A549 (cell line): ENCODE measurements at regions not wholly inside any gene's neighbourhood (a gene's known extent, or its start where the extent isn't known, plus 50 kb on each side); places are given as distances from the start of the nearest gene placed in this dataset.

Source experiments
- ATAC-seq, 2 experiments: fragments of 200-7000 bp in 1 of 2; fragments of >200 bp in 1 of 2; cut with Nextera tagmentation in 1 of 2; cut with Tn5 transposase in 1 of 2; 3 replicates each; pipeline versions ENCODE4 v1.8.0 to v1.9.1; 2018 to 2020; ENCODE audit warnings: mild to moderate bottlenecking in 1 of 2, moderate library complexity in 1 of 2
- CTCF ChIA-PET: fragments of 300-600 bp; sonication (Branson Sonifier 250); formaldehyde crosslinking; extraction: SDS; loops from one replicate; lab custom pipeline; 2021; ENCODE audit warnings: antibody characterized with exemption, inconsistent platforms; lab: Yijun Ruan, JAX
- POLR2A ChIA-PET: fragments of 350-600 bp; formaldehyde crosslinking; extraction: SDS; loops from one replicate; lab custom pipeline; 2021; ENCODE audit warnings: antibody characterized with exemption, inconsistent platforms; lab: Yijun Ruan, JAX
- DNase-seq, 2 experiments: peaks; one replicate each; pipeline versions ENCODE4 v3.0.0 to v3.0.0-alpha.2; 2011 to 2016; ENCODE audit warnings: low read depth in 1 of 2, low spot score in 1 of 2
- FAIRE-seq: peaks from 2 replicates; lab custom pipeline; 2011; peaks lifted over from hg19 to GRCh38; lab: Jason Lieb, UNC
- H3K27ac ChIP-seq, 2 experiments: fragments of >200 bp; sonication (Bioruptor Twin); formaldehyde crosslinking; 3 replicates each; pipeline ENCODE4 v1.5.1; 2016 to 2017
- H3K4me1 ChIP-seq: fragments of >200 bp; sonication (Bioruptor Twin); formaldehyde crosslinking; 3 replicates; pipeline ENCODE4 v1.6.1; 2016
- H3K4me2 ChIP-seq: fragments of >200 bp; sonication (Bioruptor Twin); formaldehyde crosslinking; 3 replicates; pipeline ENCODE4 v1.6.1; 2016
- H3K4me3 ChIP-seq: fragments of >200 bp; sonication (Bioruptor Twin); formaldehyde crosslinking; 3 replicates; pipeline ENCODE4 v1.5.1; 2016
- H3K9me3 ChIP-seq: fragments of >200 bp; sonication (Bioruptor Twin); formaldehyde crosslinking; 3 replicates; pipeline ENCODE4 v1.6.1; 2016
- ATOH8 ChIP-seq: fragments of 250-450 bp; sonication (Bioruptor Pico); IDR thresholded peaks from 2 replicates; pipeline ENCODE4 v1.5.0; 2020; ENCODE audit warnings: low read depth, mild to moderate bottlenecking, moderate library complexity
- CBX2 ChIP-seq: fragments of 200-600 bp; sonication (generic); IDR thresholded peaks from 2 replicates; pipeline ENCODE4 v1.6.1; 2016; ENCODE audit warnings: low read depth, mild to moderate bottlenecking, borderline replicate concordance
- CHD2 ChIP-seq: fragments of 150-350 bp; IDR thresholded peaks from 2 replicates; pipeline ENCODE4 v1.6.1; 2014; ENCODE audit warnings: low read length; ENCODE audit not compliant: partially characterized antibody
- CHD4 ChIP-seq: fragments of 200-600 bp; sonication (generic); IDR thresholded peaks from 2 replicates; pipeline ENCODE4 v1.6.1; 2016; ENCODE audit warnings: antibody characterized with exemption, mild to moderate bottlenecking, borderline replicate concordance
- CTCF ChIP-seq: fragments of >200 bp; sonication (Bioruptor Twin); formaldehyde crosslinking; IDR thresholded peaks from 3 replicates; pipeline ENCODE4 v1.5.1; 2016
- EP300 ChIP-seq, 2 experiments: fragments of >200 bp; sonication (Bioruptor Twin); formaldehyde crosslinking; IDR thresholded peaks; 2 replicates in 1 of 2; 3 replicates in 1 of 2; pipeline ENCODE4 v1.6.1; 2016 to 2017
- ESRRA ChIP-seq: fragments of 150-350 bp; IDR thresholded peaks from 2 replicates; pipeline ENCODE4 v1.6.1; 2014; ENCODE audit warnings: mild to moderate bottlenecking, low read length, borderline replicate concordance
- HEYL ChIP-seq: fragments of 250-450 bp; sonication (Bioruptor Pico); IDR thresholded peaks from 2 replicates; pipeline ENCODE4 v1.8.0; 2021; ENCODE audit warnings: mild to moderate bottlenecking, moderate library complexity
- HMGXB4 ChIP-seq: fragments of 250-450 bp; sonication (Bioruptor Pico); IDR thresholded peaks from 2 replicates; pipeline ENCODE4 v1.5.0; 2021; ENCODE audit warnings: mild to moderate bottlenecking, moderate library complexity, borderline replicate concordance
- HOXA7 ChIP-seq: fragments of 250-450 bp; sonication (Bioruptor Pico); IDR thresholded peaks from 2 replicates; pipeline ENCODE4 v1.5.0; 2020; ENCODE audit warnings: mild to moderate bottlenecking, moderate library complexity
- MYC ChIP-seq: IDR thresholded peaks from 2 replicates; pipeline ENCODE4 v1.6.1; 2012; ENCODE audit warnings: mild to moderate bottlenecking, inconsistent platforms, low read length, improper control_type of control experiment, borderline replicate concordance
- PBX3 ChIP-seq: IDR thresholded peaks from 2 replicates; pipeline ENCODE4 v1.6.1; 2012
- POLR2A ChIP-seq: IDR thresholded peaks from 2 replicates; pipeline ENCODE4 v1.6.1; 2012; ENCODE audit warnings: mild to moderate bottlenecking, low read length
- RAD21 ChIP-seq, 2 experiments: fragments of >200 bp in 1 of 2; sonication (Bioruptor Twin) in 1 of 2; formaldehyde crosslinking in 1 of 2; IDR thresholded peaks in 1 of 2; conservative IDR thresholded peaks in 1 of 2; 2 replicates in 1 of 2; 3 replicates in 1 of 2; pipeline ENCODE4 v1.6.1; 2012 to 2018; ENCODE audit warnings: inconsistent platforms in 1 of 2
- RARB ChIP-seq: fragments of 250-450 bp; sonication (Bioruptor Pico); IDR thresholded peaks from 2 replicates; pipeline ENCODE4 v1.8.0; 2021; ENCODE audit warnings: mild to moderate bottlenecking, moderate library complexity
- RFX5 ChIP-seq: fragments of 450-650 bp; IDR thresholded peaks from 2 replicates; pipeline ENCODE4 v1.7.1; 2014; ENCODE audit warnings: antibody characterized with exemption, mild to moderate bottlenecking, moderate library complexity
- ZFP36 ChIP-seq: fragments of 450-650 bp; IDR thresholded peaks from 2 replicates; pipeline ENCODE4 v1.6.1; 2014; ENCODE audit warnings: borderline replicate concordance; ENCODE audit not compliant: partially characterized antibody
- WGBS: methylation state at CpG from one replicate; pipeline ENCODE4 v1.1.6; 2017; ENCODE audit errors: missing lambda C conversion rate; 5-methylcytosine and 5-hydroxymethylcytosine counted together
- TF ChIP-seq, protein P1 (sequence below): fragments of >200 bp; sonication (Bioruptor Twin); formaldehyde crosslinking; IDR thresholded peaks from 2 replicates; pipeline ENCODE4 v1.6.1; 2016

- TF ChIP-seq ATOH8 (CRISPR knock-in tag): no peak
- no peak for TF ChIP-seq ESRRA
- TF ChIP-seq HMGXB4 (CRISPR knock-in tag): no peak
- TF ChIP-seq PBX3: no peak
- no peak for TF ChIP-seq MYC
- TF ChIP-seq, all 56 proteins: peak for 0
Measured at GRCh38 chr2:139911160-139911559, 1131.0 kb upstream of the NXPH2 start (continued).

GRCh38 chr2:139909136-139909535, 1128.9 kb upstream of the NXPH2 start:
- Histone ChIP-seq H3K4me1 (no peaks in the 10 kb centered on the region), H3K4me2 (no peak overlapping the region), H3K9me3 (no peaks in the 10 kb centered on the region; the same call in 2 of the 3 replicates), H3K27ac (no peak overlapping the region), H3K4me3 (no peak overlapping the region)
- DNase-seq (no peak), ATAC-seq (no peak), FAIRE-seq (no peak)
- CTCF ChIA-PET: no interaction called here
- TF ChIP-seq RARB (CRISPR knock-in tag): no peak
- TF ChIP-seq CBX2: no peak
- no peak for TF ChIP-seq CHD2
- no peak for TF ChIP-seq POLR2A
- no peak for TF ChIP-seq ESRRA
- no peak for TF ChIP-seq CTCF
- TF ChIP-seq CHD4: no peak
- no peak for TF ChIP-seq ZFP36
- POLR2A ChIA-PET: no interaction called here
- 2% methylated on average over 3 of the region's 3 CpGs for WGBS

DNA sequence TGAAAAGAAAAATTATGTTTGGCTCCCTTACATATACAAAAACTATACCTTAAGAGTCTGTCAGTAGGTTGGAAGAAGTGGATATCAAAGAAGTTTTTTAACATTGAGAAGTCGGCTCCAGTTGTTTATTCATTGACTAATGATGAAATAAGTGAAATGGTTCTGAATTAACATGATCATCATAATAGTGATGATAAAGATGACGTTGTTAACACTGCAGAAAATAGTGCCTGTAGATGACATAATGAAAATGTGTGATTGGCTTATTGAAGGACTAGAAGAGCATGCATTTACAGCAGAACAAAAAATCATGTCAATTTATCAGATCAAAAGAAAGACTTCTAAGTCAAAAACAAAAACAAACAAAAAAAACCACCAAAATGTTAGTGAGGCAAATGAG, 1125.4 kb upstream of the NXPH2 start:
- H3K9me3 ChIP-seq: no peaks in the 10 kb centered on the region; the same call in 2 of the 3 replicates
- no peak for ATAC-seq
- WGBS: 7% methylated on average over 2 of the region's 2 CpGs
- H3K27ac ChIP-seq: no peak overlapping the region
- ChIA-PET POLR2A (no interaction called here), CTCF (no interaction called here)
- TF ChIP-seq CTCF (no peak), RFX5 (no peak), EP300 (IDR thresholded peaks at IDR 0.05) (no peak), RAD21 (conservative IDR thresholded peaks at IDR 0.05 in 1 of 2, IDR thresholded peaks at IDR 0.05 in 1 of 2) (no peak), HOXA7 (CRISPR knock-in tag) (no peak), PBX3 (no peak), HEYL (CRISPR knock-in tag) (no peak)
- TF ChIP-seq, protein P1, sequence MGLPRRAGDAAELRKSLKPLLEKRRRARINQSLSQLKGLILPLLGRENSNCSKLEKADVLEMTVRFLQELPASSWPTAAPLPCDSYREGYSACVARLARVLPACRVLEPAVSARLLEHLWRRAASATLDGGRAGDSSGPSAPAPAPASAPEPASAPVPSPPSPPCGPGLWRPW: no peak
- no peak for FAIRE-seq
- H3K4me1 ChIP-seq: no peaks in the 10 kb centered on the region
- DNase-seq: no peak
- H3K4me2 ChIP-seq: no peak overlapping the region
- H3K4me3 ChIP-seq: no peak overlapping the region
